Lower lobe of right lung (tissue), 2 donors: ENCODE measurements at regions not wholly inside any gene's neighbourhood (a gene's known extent, or its start where the extent isn't known, plus 50 kb on each side); places are given as distances from the start of the nearest gene placed in this dataset.

Experiments used
- ATAC-seq, 2 donors: fragments of 200-7000 bp; cut with Tn5 transposase; one replicate each; pipeline ENCODE4 v1.9.1; 2020 to 2022; ENCODE audit warnings: mild to moderate bottlenecking in 2 of 2, moderate library complexity in 2 of 2
- DNase-seq: peaks from one replicate; pipeline ENCODE4 v3.0.0-alpha.2; 2020
- H3K27ac ChIP-seq: fragments of 200-600 bp; one replicate; pipeline ENCODE4 v1.8.0; 2022
- H3K27me3 ChIP-seq: fragments of 200-600 bp; one replicate; pipeline ENCODE4 v1.8.0; 2022; ENCODE audit warnings: low read depth
- H3K36me3 ChIP-seq: fragments of 200-600 bp; one replicate; pipeline ENCODE4 v1.8.0; 2022; ENCODE audit warnings: mild to moderate bottlenecking
- H3K4me1 ChIP-seq: fragments of 200-600 bp; one replicate; pipeline ENCODE4 v1.8.0; 2022
- H3K4me3 ChIP-seq: fragments of 200-600 bp; one replicate; pipeline ENCODE4 v1.8.0; 2022; ENCODE audit warnings: mild to moderate bottlenecking
- H3K9me3 ChIP-seq: fragments of 200-600 bp; one replicate; pipeline ENCODE4 v1.8.0; 2022
- CTCF ChIP-seq: fragments of 200-600 bp; IDR thresholded peaks from one replicate; pipeline ENCODE4 v1.8.0; 2022; ENCODE audit warnings: antibody characterized with exemption, mild to moderate bottlenecking
- intact Hi-C: fragments of 100-400 bp; cut with DNase I; formaldehyde crosslinking; loops from one replicate; pipeline ENCODE4 v1.11.0; 2022
- donor health status: DM: no; HTN: yes; CAD: no; lungs with severe emphysema.

GRCh38 chr5:164876793-164877192, 1371.4 kb downstream of the MAT2B start:
- ATAC-seq = no peak
- Histone ChIP-seq H3K4me1 (no peaks in the 10 kb centered on the region), H3K9me3 (peaks cover 6% of the 10 kb centered on the region), H3K36me3 (no peaks in the 10 kb centered on the region), H3K27me3 (no peaks in the 10 kb centered on the region), H3K4me3 (no peak overlapping the region), H3K27ac (no peak overlapping the region)
- DNase-seq = no peak
- no peak for TF ChIP-seq CTCF
- intact Hi-C loops = no loop called here

- Histone ChIP-seq H3K4me1 (no peaks in the 10 kb centered on the region), H3K36me3 (no peaks in the 10 kb centered on the region), H3K27me3 (no peaks in the 10 kb centered on the region), H3K27ac (no peak overlapping the region), H3K4me3 (no peak overlapping the region), H3K9me3 (no peaks in the 10 kb centered on the region)
- DNase-seq (no peak), ATAC-seq (no peak)
- intact Hi-C loops = no loop called here
- no peak for TF ChIP-seq CTCF
Observed at GRCh38 chr5:164881442-164881841, 1376.0 kb downstream of the MAT2B start.

- Histone ChIP-seq H3K4me3 (no peak overlapping the region), H3K4me1 (no peaks in the 10 kb centered on the region), H3K36me3 (no peaks in the 10 kb centered on the region), H3K27ac (no peak overlapping the region), H3K27me3 (no peaks in the 10 kb centered on the region), H3K9me3 (no peaks in the 10 kb centered on the region)
- DNase-seq (no peak), ATAC-seq (no peak)
- no peak for TF ChIP-seq CTCF
- intact Hi-C loops = no loop called here
Observed at GRCh38 chr5:164885179-164885578, 1379.8 kb downstream of the MAT2B start.

- TF ChIP-seq CTCF = no peak
Observed at GRCh38 chr5:164893071-164893470, 1387.7 kb downstream of the MAT2B start.

GRCh38 chr5:164898705-164899104, 1393.3 kb downstream of the MAT2B start:
- no peaks in the 10 kb centered on the region for H3K4me1 ChIP-seq
- no peaks in the 10 kb centered on the region for H3K27me3 ChIP-seq
- DNase-seq = no peak
- intact Hi-C loops = no loop called here
- ATAC-seq = no peak
- no peak for TF ChIP-seq CTCF
- no peaks in the 10 kb centered on the region for H3K36me3 ChIP-seq
- no peak overlapping the region for H3K27ac ChIP-seq
- no peak overlapping the region for H3K4me3 ChIP-seq
- H3K9me3 ChIP-seq = no peaks in the 10 kb centered on the region

More at GRCh38 chr5:164893071-164893470, 1387.7 kb downstream of the MAT2B start:
- Histone ChIP-seq H3K4me1 (no peaks in the 10 kb centered on the region), H3K4me3 (no peak overlapping the region), H3K36me3 (no peaks in the 10 kb centered on the region), H3K27ac (no peak overlapping the region), H3K27me3 (no peaks in the 10 kb centered on the region), H3K9me3 (peaks cover 8% of the 10 kb centered on the region)
- intact Hi-C loops = no loop called here
- no peak for DNase-seq
- no peak for ATAC-seq

- intact Hi-C loops = no loop called here
- no peaks in the 10 kb centered on the region for H3K36me3 ChIP-seq
- H3K27ac ChIP-seq = no peak overlapping the region
- no peaks in the 10 kb centered on the region for H3K4me1 ChIP-seq
- DNase-seq (no peak), ATAC-seq (no peak)
- no peak overlapping the region for H3K4me3 ChIP-seq
- no peaks in the 10 kb centered on the region for H3K9me3 ChIP-seq
- no peaks in the 10 kb centered on the region for H3K27me3 ChIP-seq
- no peak for TF ChIP-seq CTCF
Observed at GRCh38 chr5:164909673-164910072, 1404.3 kb downstream of the MAT2B start.
